HG02973 (cell line): ENCODE measurements at regions not wholly inside any gene's neighbourhood (a gene's known extent, or its start where the extent isn't known, plus 50 kb on each side); places are given as distances from the start of the nearest gene placed in this dataset.

Source experiments
- ATAC-seq: cut with Tn5 transposase; IDR thresholded peaks from one replicate; pipeline ENCODE4 v1.9.1; 2021; ENCODE audit warnings: moderate library complexity; ENCODE audit not compliant: unreplicated experiment

DNA sequence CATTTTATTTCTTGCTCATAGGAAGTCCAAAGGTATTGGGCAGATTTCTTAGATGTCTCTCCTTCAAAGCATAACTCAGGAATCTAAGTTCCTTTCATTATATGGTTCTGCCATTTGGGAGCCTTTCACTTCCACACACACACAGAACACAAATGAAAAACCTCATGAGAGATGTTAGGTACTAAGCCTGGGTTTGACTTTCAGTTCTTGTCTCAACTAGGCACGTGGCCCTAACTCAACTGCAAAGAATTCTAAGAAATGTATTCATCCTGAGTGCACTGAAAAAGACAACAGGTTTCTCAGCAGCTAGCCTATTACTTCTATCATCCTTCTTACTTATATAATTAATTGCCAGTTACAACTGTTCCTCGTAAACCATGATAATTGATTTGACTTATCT is 190.0 kb upstream of the SAMSN1 start:
- ATAC-seq, result no peak

GRCh38 chr21:14734833-14735232 is 188.7 kb upstream of the SAMSN1 start:
- no peak for ATAC-seq

DNA sequence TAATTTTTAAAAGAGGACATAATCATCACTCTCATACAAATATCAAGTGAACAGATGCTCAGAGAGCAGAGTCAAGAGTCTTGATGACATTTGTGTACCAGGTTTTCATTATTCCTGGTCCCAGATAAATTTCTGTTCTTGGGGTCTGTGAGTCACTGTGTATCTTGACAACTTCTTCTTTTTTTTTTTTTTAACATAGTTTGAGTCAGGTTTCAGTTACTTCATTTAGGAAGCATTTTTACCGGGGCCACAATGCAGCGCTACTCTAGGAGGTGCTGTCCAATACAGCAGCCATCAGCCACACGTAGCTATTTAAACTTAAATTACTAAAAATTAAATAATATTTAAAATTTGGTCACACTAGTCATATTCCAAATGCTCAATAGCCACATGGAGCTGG is 188.1 kb upstream of the SAMSN1 start:
- ATAC-seq, result no peak

GRCh38 chr21:14725219-14725618 is 179.1 kb upstream of the SAMSN1 start:
- ATAC-seq, result no peak

GRCh38 chr21:14722841-14723483 is 176.8 kb upstream of the SAMSN1 start:
- ATAC-seq, result no peak

DNA sequence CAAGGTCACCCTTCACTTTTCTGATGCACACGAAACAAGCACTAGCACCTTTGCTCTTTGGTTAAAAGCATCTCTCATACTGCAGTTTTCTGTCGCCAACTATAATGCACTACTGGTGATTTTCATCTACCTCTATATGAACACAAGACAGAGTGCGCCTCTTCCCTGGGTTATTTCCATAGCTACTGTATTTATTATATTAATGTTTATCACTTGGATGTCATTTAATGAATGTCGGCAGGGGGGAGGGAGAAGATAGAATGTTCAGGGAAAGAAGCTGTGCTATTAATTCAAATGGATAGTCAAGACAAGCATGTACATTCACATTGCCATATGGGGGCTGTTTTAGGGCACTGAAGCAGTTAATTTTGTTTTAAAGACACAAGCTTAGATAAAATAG is 174.1 kb upstream of the SAMSN1 start:
- no peak for ATAC-seq

DNA sequence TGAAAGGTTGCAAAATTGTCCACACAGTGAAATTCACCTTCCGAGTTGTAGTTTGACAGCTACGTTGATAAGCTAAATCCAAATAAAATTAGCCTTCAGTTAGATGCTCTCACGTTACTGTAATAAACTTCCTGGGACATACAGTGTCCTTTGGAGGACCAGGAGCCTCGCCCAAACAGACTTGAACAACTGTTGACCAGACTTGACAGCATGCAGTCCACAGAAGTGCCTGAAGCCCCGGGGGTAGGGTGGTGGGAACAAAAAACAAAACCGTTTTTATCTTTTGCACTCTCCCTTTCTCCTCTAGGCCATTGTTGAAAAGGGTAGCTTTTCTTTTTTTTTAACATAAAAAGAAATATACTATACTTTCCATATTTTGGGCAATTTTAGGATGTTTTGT is 172.8 kb upstream of the SAMSN1 start:
- no peak for ATAC-seq

DNA sequence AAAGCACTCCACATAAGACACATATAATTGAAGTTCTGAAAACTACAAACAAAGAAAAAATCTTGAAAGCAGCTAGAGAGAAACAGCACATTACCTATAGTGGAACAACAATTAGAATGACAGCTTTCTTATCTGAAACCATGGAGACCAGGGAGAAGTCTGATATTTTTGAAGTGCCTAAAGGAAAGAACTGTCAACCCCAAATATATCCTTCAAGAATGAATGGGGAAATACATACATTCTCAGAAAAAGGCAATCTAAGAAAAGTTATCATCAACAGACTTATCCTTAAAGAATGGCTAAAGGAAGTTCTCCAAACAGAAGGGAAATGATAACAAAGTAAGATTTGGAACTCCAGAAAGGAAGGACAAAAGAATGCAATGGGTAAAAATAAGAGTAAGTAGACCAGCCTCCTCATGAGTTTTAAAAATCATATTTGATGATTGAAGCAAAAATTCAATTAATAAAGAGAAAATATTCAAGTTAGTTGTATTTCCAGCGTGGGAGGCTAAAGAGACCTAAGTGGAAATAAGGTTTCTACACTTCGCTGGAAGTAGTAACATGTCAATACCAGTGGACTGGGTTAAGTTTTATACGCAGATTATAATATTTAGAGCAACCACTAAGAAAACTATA is 170.8 kb upstream of the SAMSN1 start:
- ATAC-seq, result no peak

- ATAC-seq, result no peak
Observed at GRCh38 chr21:14713109-14713508, 167.0 kb upstream of the SAMSN1 start.

DNA sequence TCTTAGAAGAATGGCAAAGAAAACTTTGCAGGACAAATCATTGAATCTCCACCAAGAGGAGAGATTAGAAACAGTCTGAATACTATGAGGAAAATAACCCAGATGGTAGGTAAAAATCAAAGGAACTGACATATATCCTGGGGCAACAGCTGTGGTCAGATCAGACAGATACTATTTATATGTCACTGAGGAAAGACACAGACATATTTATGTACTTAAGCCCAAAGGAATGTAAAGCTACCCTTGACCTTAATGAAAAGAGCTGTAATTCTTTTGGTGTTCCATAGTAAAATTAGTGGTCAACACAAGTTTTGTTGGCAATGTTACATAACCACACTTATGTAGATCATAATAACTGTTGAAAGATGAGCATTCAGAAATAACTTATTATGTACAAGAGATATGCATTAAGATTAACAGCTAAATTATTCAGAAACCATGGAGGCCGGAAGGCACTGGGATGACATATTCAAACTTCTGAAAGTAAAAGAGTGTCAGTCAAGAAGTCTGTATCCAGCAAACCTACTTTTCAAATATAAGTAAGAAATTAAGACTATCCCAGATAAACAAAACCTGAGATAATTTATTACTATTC is 166.1 kb upstream of the SAMSN1 start:
- no peak for ATAC-seq

- no peak for ATAC-seq
Observed at GRCh38 chr21:14711287-14711686, 165.2 kb upstream of the SAMSN1 start.

DNA sequence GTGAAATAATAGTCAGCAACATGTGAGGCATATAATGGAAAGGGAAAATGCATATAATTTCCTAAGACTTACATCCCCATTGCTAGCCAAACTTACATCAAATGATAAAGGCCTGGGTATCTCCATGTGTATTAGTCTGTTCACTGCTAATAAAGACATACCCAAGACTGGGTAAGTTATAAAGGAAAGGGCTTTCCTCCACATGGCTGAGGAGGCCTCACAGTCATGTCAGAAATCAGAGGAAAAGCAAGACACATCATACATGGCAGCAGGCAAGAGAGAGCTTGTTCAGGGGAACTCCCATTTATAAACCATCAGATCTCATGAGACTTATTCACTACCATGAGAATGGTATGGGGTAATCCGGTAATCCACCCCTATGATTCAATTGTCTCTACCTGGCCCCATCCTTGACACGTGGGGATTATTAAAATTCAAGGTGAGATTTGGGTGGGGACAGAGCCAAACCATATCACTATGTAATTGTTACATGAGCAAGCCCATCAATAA is 161.5 kb upstream of the SAMSN1 start:
- ATAC-seq, result no peak

- ATAC-seq, result no peak
Observed at GRCh38 chr21:14706712-14707510, 160.8 kb upstream of the SAMSN1 start.

- no peak for ATAC-seq
Observed at GRCh38 chr21:14699433-14700407, 153.6 kb upstream of the SAMSN1 start.

- no peak for ATAC-seq
Observed at GRCh38 chr21:14697769-14698168, 151.7 kb upstream of the SAMSN1 start.

GRCh38 chr21:14694817-14695216 is 148.7 kb upstream of the SAMSN1 start:
- ATAC-seq, result no peak

DNA sequence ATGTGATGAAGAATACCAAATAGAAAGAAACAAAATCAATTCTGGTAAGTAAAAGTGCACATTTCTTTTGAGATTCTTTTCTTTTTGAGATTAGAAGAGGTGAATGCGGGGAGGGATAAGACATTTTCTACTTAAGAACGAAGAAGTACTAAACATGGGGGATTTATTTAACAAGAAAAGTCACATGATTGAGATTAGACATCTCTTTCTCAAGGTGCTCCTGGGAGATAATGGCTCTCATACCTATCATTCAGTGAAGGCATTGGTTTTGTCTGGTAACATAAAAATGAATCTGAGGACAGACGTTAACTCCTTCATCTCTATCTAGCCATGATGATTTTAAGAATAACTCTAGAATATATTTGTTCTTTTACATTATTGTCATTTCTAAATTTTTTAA is 147.9 kb upstream of the SAMSN1 start:
- no peak for ATAC-seq

DNA sequence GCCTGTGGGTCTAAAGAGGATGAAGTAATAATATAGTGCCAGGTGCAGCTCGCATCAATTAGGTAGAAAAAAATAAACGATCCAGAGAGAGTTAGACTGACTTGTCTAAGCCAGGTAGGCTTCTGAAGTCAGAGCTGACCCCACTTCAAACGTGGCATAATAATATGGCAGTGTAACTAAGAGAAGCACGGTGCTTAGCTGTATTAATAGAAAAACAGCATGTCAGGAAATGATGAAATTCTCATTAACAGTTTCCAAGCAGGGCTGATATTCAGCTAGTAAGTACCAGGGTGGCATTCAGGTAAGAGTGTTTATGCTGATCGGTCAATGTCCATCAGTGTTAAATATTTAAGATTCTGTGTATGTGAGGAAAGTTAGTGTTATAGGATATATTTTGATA is 145.8 kb upstream of the SAMSN1 start:
- ATAC-seq, result no peak

GRCh38 chr21:14690886-14691285 is 144.8 kb upstream of the SAMSN1 start:
- ATAC-seq, result no peak

DNA sequence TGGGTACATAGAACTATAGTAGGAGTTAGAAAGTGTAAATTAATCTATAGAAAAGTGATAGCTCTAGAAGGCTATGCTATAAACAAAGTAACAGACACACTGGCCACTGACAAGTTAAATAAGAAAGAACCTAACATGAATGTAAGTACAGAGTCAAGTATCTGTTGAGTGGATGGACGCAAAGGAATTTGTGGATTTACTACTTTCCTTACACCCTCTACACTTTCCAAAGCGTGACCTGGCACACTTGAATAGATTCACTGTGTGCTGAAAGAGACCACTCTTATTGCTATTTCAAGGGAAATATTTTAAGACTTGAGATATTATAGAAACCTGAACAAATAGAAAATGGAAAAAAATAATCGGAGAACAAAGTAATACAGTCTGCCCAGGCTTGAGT is 142.8 kb upstream of the SAMSN1 start:
- no peak for ATAC-seq
